GM12891 (cell line): ENCODE measurements at regions not wholly inside any gene's neighbourhood (a gene's known extent, or its start where the extent isn't known, plus 50 kb on each side); places are given as distances from the start of the nearest gene placed in this dataset.

ENCODE experiments used
- PAX5 ChIP-seq: IDR thresholded peaks from 2 replicates; pipeline ENCODE4 v1.6.1; 2011; ENCODE audit warnings: low read length, moderate library complexity, mild to moderate bottlenecking; ENCODE audit not compliant: insufficient read depth, severe bottlenecking
- POLR2A ChIP-seq: IDR thresholded peaks from 2 replicates; pipeline ENCODE4 v1.6.1; 2011; ENCODE audit warnings: low read depth, low read length, control low read depth
- POLR2AphosphoS5 ChIP-seq: IDR thresholded peaks from 2 replicates; pipeline ENCODE4 v1.6.1; 2011; ENCODE audit warnings: low read depth, low read length, control low read depth
- POU2F2 ChIP-seq: IDR thresholded peaks from 2 replicates; pipeline ENCODE4 v1.6.1; 2011; ENCODE audit warnings: low read depth, mild to moderate bottlenecking, control low read depth, low read length, moderate library complexity
- SPI1 ChIP-seq: IDR thresholded peaks from 2 replicates; pipeline ENCODE4 v1.6.1; 2011; ENCODE audit warnings: low read depth, low read length, control low read depth
- TAF1 ChIP-seq: IDR thresholded peaks from 2 replicates; pipeline ENCODE4 v1.6.1; 2011; ENCODE audit warnings: low read depth, low read length, control low read depth

DNA sequence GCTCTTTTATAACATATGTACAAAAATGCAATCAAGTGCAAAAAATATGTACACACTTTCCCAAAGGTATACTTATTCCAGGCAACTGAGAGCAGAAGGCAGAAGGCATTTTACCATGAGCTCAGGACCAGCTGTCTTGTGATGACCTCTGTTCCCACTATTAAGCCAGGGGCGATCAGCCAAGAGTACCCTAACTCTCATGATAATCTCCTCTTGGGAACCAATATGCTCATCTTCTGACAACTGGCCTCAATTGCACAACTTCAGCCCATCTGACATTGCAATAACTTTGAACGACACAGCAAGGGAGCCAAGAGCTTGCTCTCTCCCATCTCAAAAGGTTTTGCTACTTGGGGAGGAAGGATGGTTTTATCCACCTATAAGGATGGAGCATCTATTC, 471.9 kb downstream of the HS3ST3B1 start:
- TF ChIP-seq POU2F2 (no peak), POLR2A (no peak), POLR2AphosphoS5 (no peak), TAF1 (no peak), SPI1 (no peak), PAX5 (no peak)
